Hematopoietic multipotent progenitor cell treated with erythropoietin and hydrocortisone succinate and interleukin-3 and kit ligand, for 4 days (in vitro differentiated cells): ENCODE measurements at regions not wholly inside any gene's neighbourhood (a gene's known extent, or its start where the extent isn't known, plus 50 kb on each side); places are given as distances from the start of the nearest gene placed in this dataset.
A peak's percentile ranks its signal among the peaks of the same experiment; 100 is the strongest.

Experiments
- DNase-seq: peaks from one replicate; pipeline ENCODE4 v3.0.0-alpha.2; 2015

DNA sequence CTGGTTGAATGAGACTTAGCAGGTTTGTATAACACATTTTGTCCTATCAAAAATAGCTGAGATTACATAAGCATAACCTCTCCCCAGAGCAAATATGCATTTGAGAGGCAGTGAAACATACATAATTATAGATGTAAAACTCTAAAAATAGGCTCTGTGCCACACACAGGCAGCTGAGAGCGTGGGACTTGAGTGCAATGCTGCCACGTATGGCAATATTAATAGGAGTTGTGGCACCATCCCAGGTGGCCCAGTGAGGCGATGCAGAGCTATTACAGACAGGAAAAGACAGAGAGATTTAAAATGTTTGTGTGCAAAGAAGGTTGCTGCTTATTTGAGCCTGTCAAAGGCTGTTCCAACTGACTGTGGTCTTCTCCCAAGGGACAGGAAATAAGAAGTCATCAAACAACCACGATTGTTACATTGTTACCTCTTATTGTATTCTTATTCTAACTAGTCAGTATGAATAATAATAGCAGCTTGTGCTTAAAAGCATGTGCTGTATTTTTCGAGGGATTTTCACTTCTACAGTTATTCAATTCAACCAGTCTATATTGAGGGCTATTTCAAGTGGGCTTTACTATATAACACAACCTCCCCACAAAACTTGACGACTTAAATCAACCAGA lies 116.5 kb downstream of the SALL1 start:
- DNase-seq = no peak

GRCh38 chr16:51031598-51031997 lies 119.5 kb downstream of the SALL1 start:
- no peak for DNase-seq

- DNase-seq = no peak
Observed at GRCh38 chr16:51030516-51030915, 120.6 kb downstream of the SALL1 start.

DNA sequence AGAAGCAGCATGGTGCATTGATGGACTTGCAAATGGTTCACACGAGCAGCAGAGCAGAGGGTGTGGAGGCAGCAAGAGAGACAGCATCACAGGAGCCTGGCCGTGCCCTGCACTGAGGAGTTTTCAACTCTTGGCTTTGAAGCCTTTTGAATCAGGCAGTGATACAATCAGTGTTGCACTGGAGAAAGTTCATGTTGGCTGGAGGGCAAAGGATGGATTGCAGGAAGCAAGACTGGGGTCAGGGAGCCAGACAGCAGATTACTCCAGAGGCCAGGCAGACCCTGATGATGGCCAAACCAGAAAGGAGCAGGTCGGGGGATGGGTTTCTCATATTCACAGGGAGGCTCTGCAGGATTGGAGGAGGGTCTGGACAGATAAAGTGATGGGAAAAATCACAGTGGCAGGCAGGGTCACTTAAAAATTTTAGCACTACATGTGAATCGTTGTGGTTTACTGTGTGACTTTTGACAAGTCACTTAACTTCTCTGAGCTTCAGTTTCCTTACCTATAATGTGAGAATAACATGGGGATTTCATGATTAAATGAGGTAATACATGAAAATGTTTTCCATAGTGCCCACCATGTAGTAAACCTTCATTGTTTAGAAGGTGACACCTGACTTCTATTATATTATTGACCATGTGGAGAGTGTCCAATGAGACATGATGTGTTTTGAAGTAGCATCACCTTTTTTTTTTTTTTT lies 125.3 kb downstream of the SALL1 start:
- DNase-seq = no peak

GRCh38 chr16:51024703-51025102 lies 126.4 kb downstream of the SALL1 start:
- DNase-seq = no peak

DNA sequence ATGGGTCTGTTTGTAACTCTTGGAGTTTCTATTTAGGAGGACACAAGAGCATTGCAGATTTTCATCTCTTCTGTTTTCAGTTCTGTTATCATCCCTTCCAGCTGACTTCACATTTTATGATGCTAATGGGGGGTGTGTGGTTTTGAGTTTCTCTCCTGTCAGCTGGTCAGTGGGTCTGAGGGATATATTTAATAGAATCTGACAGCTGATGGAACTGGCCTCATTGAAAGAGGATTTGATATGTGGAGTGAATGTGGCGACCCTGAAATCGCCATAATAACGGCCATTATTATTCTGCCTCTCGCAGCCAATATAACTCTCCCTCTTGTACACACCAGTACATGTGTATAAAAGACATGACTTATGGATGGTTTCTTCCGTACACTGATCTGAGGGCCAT lies 128.1 kb downstream of the SALL1 start:
- no peak for DNase-seq

DNA sequence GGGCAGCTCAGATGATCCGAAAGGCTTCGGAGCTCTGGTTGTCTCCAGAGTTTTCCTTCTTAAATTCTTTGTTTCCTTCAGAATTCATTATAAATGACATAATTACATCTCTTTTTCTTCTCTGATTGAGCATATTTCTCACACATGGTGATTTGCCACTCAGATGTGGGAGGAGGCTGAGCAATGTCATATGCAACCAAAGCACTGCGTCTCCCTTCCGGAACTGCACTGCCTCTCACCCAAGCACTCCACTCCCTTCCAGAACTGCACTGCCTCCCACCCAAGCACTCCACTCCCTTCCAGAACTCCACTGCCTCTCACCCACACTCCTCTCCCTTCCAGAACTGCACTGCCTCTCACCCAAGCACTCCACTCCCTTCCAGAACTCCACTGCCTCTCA lies 131.5 kb downstream of the SALL1 start:
- DNase-seq = no peak

- no peak for DNase-seq
Observed at GRCh38 chr16:51017969-51018368, 133.1 kb downstream of the SALL1 start.

- DNase-seq = no peak
Observed at GRCh38 chr16:51012396-51012795, 138.7 kb downstream of the SALL1 start.

GRCh38 chr16:51010817-51011216 lies 140.3 kb downstream of the SALL1 start:
- no peak for DNase-seq

DNA sequence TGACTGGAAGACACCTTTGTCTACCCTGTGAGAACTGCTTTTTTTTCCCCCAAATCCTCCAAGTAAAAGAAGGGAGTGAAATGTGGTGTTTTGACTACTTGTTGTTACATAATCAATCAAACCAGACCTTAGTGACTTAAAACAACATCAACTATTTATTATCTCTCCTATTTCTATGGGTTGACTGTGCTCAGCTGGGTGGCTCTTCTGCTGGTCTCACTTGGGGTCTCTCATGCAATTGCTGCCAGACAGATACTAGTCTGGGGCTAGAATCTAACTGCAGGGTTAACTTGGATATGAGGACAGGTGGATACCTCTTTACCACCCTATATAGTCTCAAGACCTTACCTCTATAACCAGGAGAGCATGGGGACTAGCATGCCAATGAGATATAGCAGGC lies 141.3 kb downstream of the SALL1 start:
- no peak for DNase-seq

DNA sequence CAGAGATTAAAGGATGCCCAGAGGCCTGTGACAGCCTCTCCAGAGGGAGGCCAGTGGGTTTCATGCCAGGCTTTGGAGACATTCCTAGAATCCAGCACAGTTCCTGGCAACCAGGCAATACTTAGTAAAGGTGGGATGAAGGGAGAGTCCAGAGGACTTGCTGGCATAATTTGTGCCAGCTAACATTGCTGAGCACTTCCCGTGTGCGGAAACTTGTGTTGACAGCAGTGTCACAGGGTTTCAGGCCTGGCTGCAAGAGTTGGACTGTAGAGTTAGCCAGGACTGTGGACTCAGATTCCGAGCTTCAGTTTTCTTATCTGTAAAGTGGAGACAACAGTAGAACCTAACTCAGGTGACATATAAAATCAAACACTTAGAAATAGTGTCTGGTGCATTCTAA lies 141.7 kb downstream of the SALL1 start:
- DNase-seq = no peak

DNA sequence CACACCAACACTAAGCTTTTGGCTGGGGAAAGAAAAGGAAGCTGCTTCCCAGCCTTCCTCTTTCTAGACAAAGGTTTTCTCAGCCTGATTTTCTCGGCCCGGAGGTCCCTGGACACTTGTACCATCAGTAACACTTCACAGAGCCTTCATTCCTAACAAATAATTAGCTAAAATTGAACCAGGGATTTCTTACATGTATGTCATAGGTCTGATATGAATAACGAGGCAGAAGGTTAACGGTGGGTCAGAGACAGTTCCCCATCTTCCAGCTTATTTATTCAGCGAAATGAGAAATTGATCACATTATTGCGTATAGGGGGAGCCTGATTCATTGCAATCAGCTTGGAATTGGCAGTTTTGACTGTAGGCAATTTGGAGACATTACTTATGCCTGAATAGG lies 142.5 kb downstream of the SALL1 start:
- DNase-seq = no peak

GRCh38 chr16:51008037-51008436 lies 143.0 kb downstream of the SALL1 start:
- DNase-seq = no peak

- peak; percentile 7 for DNase-seq
Observed at GRCh38 chr16:51003850-51004566, 147.1 kb downstream of the SALL1 start.

GRCh38 chr16:51002881-51003490 lies 148.1 kb downstream of the SALL1 start:
- peak; percentile 71 for DNase-seq

- no peak for DNase-seq
Observed at GRCh38 chr16:50999181-50999580, 151.9 kb downstream of the SALL1 start.

DNA sequence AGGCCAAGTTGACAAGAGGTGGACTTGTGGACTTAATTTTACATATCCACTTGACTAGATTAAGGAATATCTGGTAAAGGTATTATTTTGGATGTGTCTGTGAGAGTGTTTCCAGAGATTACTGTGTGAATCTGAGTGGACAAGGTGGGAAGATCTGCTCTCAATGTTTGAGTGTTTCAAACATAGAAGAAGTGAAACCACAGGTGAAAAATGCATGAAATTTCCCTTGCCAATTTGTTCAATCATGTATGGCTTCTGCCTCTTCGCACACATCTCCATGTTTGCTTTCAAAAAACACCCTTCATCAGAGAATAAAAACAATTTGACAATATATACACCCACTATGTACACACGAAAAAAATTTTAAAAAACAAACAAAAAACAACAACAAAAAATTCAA lies 152.7 kb downstream of the SALL1 start:
- no peak for DNase-seq

GRCh38 chr16:50997679-50998078 lies 153.4 kb downstream of the SALL1 start:
- no peak for DNase-seq

DNA sequence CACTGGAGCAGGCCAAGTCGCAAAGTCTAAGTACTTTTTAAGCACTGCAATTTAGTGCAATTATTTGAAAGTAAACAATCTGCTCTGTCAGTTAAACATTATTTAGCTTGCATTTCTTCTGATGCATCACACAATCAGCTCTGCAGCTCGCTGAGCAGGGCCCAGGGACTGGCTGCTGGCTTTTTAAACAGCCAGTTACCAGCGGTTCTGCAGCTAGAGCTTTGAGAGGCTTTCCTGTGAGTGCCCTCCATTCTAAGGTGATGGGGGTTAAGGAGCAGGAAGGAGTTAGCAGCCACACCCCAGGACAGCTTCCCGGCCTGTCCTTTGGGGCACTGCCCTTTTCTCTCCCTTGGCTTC lies 154.3 kb downstream of the SALL1 start:
- DNase-seq = no peak

GRCh38 chr16:50996166-50996829 lies 154.8 kb downstream of the SALL1 start:
- no peak for DNase-seq

DNA sequence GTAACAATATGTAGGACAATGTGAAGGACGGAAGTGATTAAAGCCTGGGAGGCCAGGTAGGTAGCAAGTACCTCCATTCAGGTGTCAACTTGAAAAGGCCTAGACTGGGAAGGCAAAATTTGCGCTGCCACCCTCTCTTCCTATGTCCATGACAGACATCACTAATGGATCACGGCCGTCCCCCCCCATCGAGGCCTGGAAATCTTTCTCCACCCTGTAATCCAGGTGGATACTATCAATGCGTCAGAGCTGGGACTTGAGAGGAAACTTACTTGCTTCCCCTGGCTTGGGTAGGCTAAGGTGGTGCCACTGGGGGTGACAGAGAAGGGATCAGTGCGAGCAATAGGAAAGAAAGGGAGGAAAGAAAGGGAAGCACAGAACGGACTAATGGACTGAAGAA lies 156.1 kb downstream of the SALL1 start:
- DNase-seq = no peak

GRCh38 chr16:50992350-50993032 lies 158.6 kb downstream of the SALL1 start:
- no peak for DNase-seq
